DOHH2 (cell line): ENCODE measurements at regions not wholly inside any gene's neighbourhood (a gene's known extent, or its start where the extent isn't known, plus 50 kb on each side); places are given as distances from the start of the nearest gene placed in this dataset.

Source experiments
- H3F3A ChIP-seq: fragments of 200-600 bp; sonication (generic), shearing (Covaris generic); 2 replicates; pipeline ENCODE4 v1.6.0; 2016; ENCODE audit warnings: antibody characterized with exemption, mild to moderate bottlenecking; ENCODE audit not compliant: control insufficient read depth, insufficient read depth
- H3K27ac ChIP-seq: fragments of 200-600 bp; sonication (generic); 2 replicates; pipeline ENCODE4 v1.5.1; 2014; ENCODE audit warnings: low read depth, mild to moderate bottlenecking, low read length, moderate library complexity
- H3K27me3 ChIP-seq: fragments of 200-600 bp; sonication (generic); 2 replicates; pipeline ENCODE4 v1.6.1; 2014; ENCODE audit warnings: mild to moderate bottlenecking, low read length, mixed read lengths; ENCODE audit not compliant: control insufficient read depth
- H3K36me3 ChIP-seq: fragments of 200-600 bp; sonication (generic); 2 replicates; pipeline ENCODE4 v1.6.1; 2014; ENCODE audit warnings: mild to moderate bottlenecking, low read length, moderate library complexity, mixed read lengths; ENCODE audit not compliant: control insufficient read depth
- H3K4me1 ChIP-seq: fragments of 200-600 bp; sonication (generic); 2 replicates; pipeline ENCODE4 v1.6.1; 2014; ENCODE audit warnings: mild to moderate bottlenecking, low read length, mixed read lengths; ENCODE audit not compliant: control insufficient read depth
- H3K4me2 ChIP-seq: fragments of 200-600 bp; sonication (generic); 2 replicates; pipeline ENCODE4 v1.6.0; 2014; ENCODE audit warnings: mild to moderate bottlenecking, low read length, moderate library complexity
- H3K4me3 ChIP-seq: fragments of 200-600 bp; sonication (generic); 2 replicates; pipeline ENCODE4 v1.5.1; 2014; ENCODE audit warnings: mild to moderate bottlenecking, low read length, mixed read lengths
- H3K79me2 ChIP-seq: fragments of 200-600 bp; sonication (generic); 2 replicates; pipeline ENCODE4 v1.6.1; 2014; ENCODE audit warnings: mild to moderate bottlenecking, low read length, mixed read lengths; ENCODE audit not compliant: control insufficient read depth
- H3K9me2 ChIP-seq: fragments of 200-600 bp; sonication (generic); replicated peaks from 2 replicates; pipeline ENCODE4 v1.6.1; 2014; ENCODE audit warnings: mild to moderate bottlenecking, low read length, mixed read lengths; ENCODE audit not compliant: control insufficient read depth
- H3K9me3 ChIP-seq: fragments of 200-600 bp; sonication (generic); 2 replicates; pipeline ENCODE4 v1.6.1; 2014; ENCODE audit warnings: antibody characterized with exemption, low read length, mixed read lengths; ENCODE audit not compliant: control insufficient read depth, insufficient read depth
- H4K20me1 ChIP-seq: fragments of 200-600 bp; sonication (generic); 2 replicates; pipeline ENCODE4 v1.6.0; 2014; ENCODE audit warnings: low read depth, mild to moderate bottlenecking, antibody characterized with exemption, low read length, moderate library complexity; ENCODE audit not compliant: control insufficient read depth, insufficient read depth
- CTCF ChIP-seq: fragments of 200-600 bp; sonication (generic); IDR thresholded peaks from one replicate; pipeline ENCODE4 v1.5.1; 2014; ENCODE audit warnings: antibody characterized with exemption, mild to moderate bottlenecking, low read depth, low read length; ENCODE audit not compliant: poor library complexity, severe bottlenecking
- EZH2phosphoT487 ChIP-seq: fragments of 200-600 bp; sonication (generic); IDR thresholded peaks from 2 replicates; pipeline ENCODE4 v1.6.1; 2017; ENCODE audit warnings: borderline replicate concordance, mild to moderate bottlenecking, antibody characterized with exemption, low read length, moderate library complexity, mixed read lengths

- no peaks in the 10 kb centered on the region for H3K79me2 ChIP-seq
- H3K4me2 ChIP-seq = no peak overlapping the region
- TF ChIP-seq EZH2phosphoT487 (no peak), CTCF (no peak)
- H3K36me3 ChIP-seq = no peaks in the 10 kb centered on the region
- no peaks in the 10 kb centered on the region for H3K9me3 ChIP-seq
- H3K4me1 ChIP-seq = no peaks in the 10 kb centered on the region
- no peaks in the 10 kb centered on the region for H3K27me3 ChIP-seq
- no peaks in the 10 kb centered on the region for H3K9me2 ChIP-seq
- no peaks in the 10 kb centered on the region for H4K20me1 ChIP-seq
- no peak overlapping the region for H3K27ac ChIP-seq
- no peak overlapping the region for H3K4me3 ChIP-seq
- no peaks in the 10 kb centered on the region for H3F3A ChIP-seq
Measured at GRCh38 chr10:113357681-113358300, 195.1 kb upstream of the HABP2 start.

- Histone ChIP-seq H3K9me2 (no peaks in the 10 kb centered on the region), H3K27me3 (no peaks in the 10 kb centered on the region), H4K20me1 (no peaks in the 10 kb centered on the region), H3K27ac (no peak overlapping the region), H3K4me1 (no peaks in the 10 kb centered on the region), H3K9me3 (no peaks in the 10 kb centered on the region), H3K4me3 (no peak overlapping the region), H3K36me3 (no peaks in the 10 kb centered on the region), H3K79me2 (no peaks in the 10 kb centered on the region), H3F3A (no peaks in the 10 kb centered on the region), H3K4me2 (no peak overlapping the region)
- TF ChIP-seq CTCF (no peak), EZH2phosphoT487 (no peak)
Measured at GRCh38 chr10:113359655-113360054, 193.2 kb upstream of the HABP2 start.

- no peak overlapping the region for H3K4me2 ChIP-seq
- H3K27me3 ChIP-seq = no peaks in the 10 kb centered on the region
- TF ChIP-seq EZH2phosphoT487 (no peak), CTCF (no peak)
Measured at GRCh38 chr10:113360870-113361269, 192.0 kb upstream of the HABP2 start.

More at GRCh38 chr10:113360870-113361269, 192.0 kb upstream of the HABP2 start:
- Histone ChIP-seq H3K4me3 (no peak overlapping the region), H3K36me3 (no peaks in the 10 kb centered on the region), H3K9me3 (no peaks in the 10 kb centered on the region), H3K4me1 (no peaks in the 10 kb centered on the region), H3K9me2 (no peaks in the 10 kb centered on the region), H3K79me2 (no peaks in the 10 kb centered on the region), H3K27ac (no peak overlapping the region), H4K20me1 (no peaks in the 10 kb centered on the region), H3F3A (no peaks in the 10 kb centered on the region)
